ENCODE measurements at regions not wholly inside any gene's neighbourhood (a gene's known extent, or its start where the extent isn't known, plus 50 kb on each side); places are given as distances from the start of the nearest gene placed in this dataset.

GRCh38 chr18:43592269-43592668 lies 315.0 kb upstream of the SYT4 start:
- no peaks in the 10 kb centered on the region for H3K36me3 Mint-ChIP-seq (ENCODE audit: insufficient read depth, unreplicated experiment)
- ChIA-PET CTCF (interaction anchor here (0.7 to 10.0 kb wide), 2 partner anchors 10 to 23 kb away, joined by 3 to 372 read pairs; no protein-coding TSS in a partner anchor), POLR2A (no interaction called here)
- H3K9me3 Mint-ChIP-seq (ENCODE audit: unreplicated experiment): no peaks in the 10 kb centered on the region
- no peak overlapping the region for H3K4me3 Mint-ChIP-seq (ENCODE audit: unreplicated experiment)
- no TSS peak for BruUV-seq (replicated peaks)
- intact Hi-C loops (cut with micrococcal nuclease): no loop called here
- no peak for TF ChIP-seq CTCF (IDR thresholded peaks at IDR 0.05; ENCODE audit: unreplicated experiment)
- H3K4me1 Mint-ChIP-seq (ENCODE audit: insufficient read depth, unreplicated experiment): no peaks in the 10 kb centered on the region
- no peak overlapping the region for H3K27ac Mint-ChIP-seq (ENCODE audit: low read depth, unreplicated experiment)
- H3K27me3 Mint-ChIP-seq (ENCODE audit: insufficient read depth, unreplicated experiment): peaks cover 9% of the 10 kb centered on the region
- DNase-seq (ENCODE audit: unreplicated experiment): no peak

- no peaks in the 10 kb centered on the region for H3K36me3 Mint-ChIP-seq (ENCODE audit: insufficient read depth, unreplicated experiment)
- no peak overlapping the region for H3K4me3 Mint-ChIP-seq (ENCODE audit: unreplicated experiment)
- ChIA-PET CTCF (interaction anchor here (0.7 to 8.8 kb wide), 13 partner anchors 9 to 1884 kb away, joined by 3 to 106 read pairs (median 4); no protein-coding TSS in a partner anchor), POLR2A (no interaction called here)
- intact Hi-C loops (cut with micrococcal nuclease): loop anchor here (2.0 kb wide), 1 partner anchor 25 kb away; no protein-coding TSS in a partner anchor
- no peaks in the 10 kb centered on the region for H3K9me3 Mint-ChIP-seq (ENCODE audit: unreplicated experiment)
- peak; percentile 41 for TF ChIP-seq CTCF (IDR thresholded peaks at IDR 0.05; ENCODE audit: unreplicated experiment)
- no peaks in the 10 kb centered on the region for H3K4me1 Mint-ChIP-seq (ENCODE audit: insufficient read depth, unreplicated experiment)
- peak; percentile 42 for DNase-seq (ENCODE audit: unreplicated experiment)
- H3K27me3 Mint-ChIP-seq (ENCODE audit: insufficient read depth, unreplicated experiment): peaks cover 40% of the 10 kb centered on the region
- no TSS peak for BruUV-seq (replicated peaks)
- no peak overlapping the region for H3K27ac Mint-ChIP-seq (ENCODE audit: low read depth, unreplicated experiment)
These were observed 318.9 kb upstream of the SYT4 start for GRCh38 chr18:43596105-43596712.

GRCh38 chr18:43601432-43601831 lies 324.1 kb upstream of the SYT4 start:
- intact Hi-C loops (cut with micrococcal nuclease): no loop called here
- H3K27ac Mint-ChIP-seq (ENCODE audit: low read depth, unreplicated experiment): no peak overlapping the region
- peaks cover 59% of the 10 kb centered on the region for H3K27me3 Mint-ChIP-seq (ENCODE audit: insufficient read depth, unreplicated experiment)
- CTCF ChIA-PET: interaction anchor here (0.5 to 8.8 kb wide), 2 partner anchors 32 to 1551 kb away, joined by 3 to 106 read pairs; no protein-coding TSS in a partner anchor
- POLR2A ChIA-PET: no interaction called here
- BruUV-seq (replicated peaks): no TSS peak
- TF ChIP-seq CTCF (IDR thresholded peaks at IDR 0.05; ENCODE audit: unreplicated experiment): no peak
- no peak overlapping the region for H3K4me3 Mint-ChIP-seq (ENCODE audit: unreplicated experiment)
- no peaks in the 10 kb centered on the region for H3K36me3 Mint-ChIP-seq (ENCODE audit: insufficient read depth, unreplicated experiment)
- H3K9me3 Mint-ChIP-seq (ENCODE audit: unreplicated experiment): peaks cover 21% of the 10 kb centered on the region
- H3K4me1 Mint-ChIP-seq (ENCODE audit: insufficient read depth, unreplicated experiment): no peaks in the 10 kb centered on the region
- no peak for DNase-seq (ENCODE audit: unreplicated experiment)

- ChIA-PET POLR2A (interaction anchor here (0.6 kb wide), 1 partner anchor 981 kb away, joined by 3 read pairs; no protein-coding TSS in a partner anchor), CTCF (interaction anchor here (1.4 to 1.9 kb wide), 2 partner anchors 16 to 17 kb away, joined by 5 to 7 read pairs; no protein-coding TSS in a partner anchor)
- no peak overlapping the region for H3K27ac Mint-ChIP-seq (ENCODE audit: low read depth, unreplicated experiment)
- H3K4me1 Mint-ChIP-seq (ENCODE audit: insufficient read depth, unreplicated experiment): no peaks in the 10 kb centered on the region
- H3K9me3 Mint-ChIP-seq (ENCODE audit: unreplicated experiment): peaks cover 25% of the 10 kb centered on the region
- intact Hi-C loops (cut with micrococcal nuclease): no loop called here
- H3K4me3 Mint-ChIP-seq (ENCODE audit: unreplicated experiment): no peak overlapping the region
- BruUV-seq (replicated peaks): no TSS peak
- no peaks in the 10 kb centered on the region for H3K36me3 Mint-ChIP-seq (ENCODE audit: insufficient read depth, unreplicated experiment)
- peaks cover 35% of the 10 kb centered on the region for H3K27me3 Mint-ChIP-seq (ENCODE audit: insufficient read depth, unreplicated experiment)
- DNase-seq (ENCODE audit: unreplicated experiment): no peak
- TF ChIP-seq CTCF (IDR thresholded peaks at IDR 0.05; ENCODE audit: unreplicated experiment): no peak
These were observed 327.9 kb upstream of the SYT4 start for GRCh38 chr18:43605224-43605623.
